ENCODE measurements at regions not wholly inside any gene's neighbourhood (a gene's known extent, or its start where the extent isn't known, plus 50 kb on each side); places are given as distances from the start of the nearest gene placed in this dataset.

GRCh38 chr2:58871469-58872142 lies 630.5 kb upstream of the FANCL start:
- no peak overlapping the region for H3K4me3 ChIP-seq (ENCODE audit: low read depth, low read length)

GRCh38 chr2:58870704-58871103 lies 629.6 kb upstream of the FANCL start:
- H3K4me3 ChIP-seq (ENCODE audit: low read depth, low read length), result no peak overlapping the region

- no peak overlapping the region for H3K4me3 ChIP-seq (ENCODE audit: low read depth, low read length)
Observed at GRCh38 chr2:58866946-58867345, 625.8 kb upstream of the FANCL start.

GRCh38 chr2:58866527-58866926 lies 625.4 kb upstream of the FANCL start:
- no peak overlapping the region for H3K4me3 ChIP-seq (ENCODE audit: low read depth, low read length)

- H3K4me3 ChIP-seq (ENCODE audit: low read depth, low read length), result no peak overlapping the region
Observed at GRCh38 chr2:58866040-58866439, 624.9 kb upstream of the FANCL start.

GRCh38 chr2:58865436-58865835 lies 624.3 kb upstream of the FANCL start:
- no peak overlapping the region for H3K4me3 ChIP-seq (ENCODE audit: low read depth, low read length)

GRCh38 chr2:58862244-58862643 lies 621.1 kb upstream of the FANCL start:
- no peak overlapping the region for H3K4me3 ChIP-seq (ENCODE audit: low read depth, low read length)

GRCh38 chr2:58860586-58860985 lies 619.5 kb upstream of the FANCL start:
- H3K4me3 ChIP-seq (ENCODE audit: low read depth, low read length), result no peak overlapping the region

- no peak overlapping the region for H3K4me3 ChIP-seq (ENCODE audit: low read depth, low read length)
Observed at GRCh38 chr2:58856100-58856499, 615.0 kb upstream of the FANCL start.

GRCh38 chr2:58853420-58853819 lies 612.3 kb upstream of the FANCL start:
- H3K4me3 ChIP-seq (ENCODE audit: low read depth, low read length), result no peak overlapping the region

- no peak overlapping the region for H3K4me3 ChIP-seq (ENCODE audit: low read depth, low read length)
Observed at GRCh38 chr2:58852905-58853304, 611.8 kb upstream of the FANCL start.

GRCh38 chr2:58852243-58852642 lies 611.1 kb upstream of the FANCL start:
- no peak overlapping the region for H3K4me3 ChIP-seq (ENCODE audit: low read depth, low read length)

GRCh38 chr2:58851598-58851997 lies 610.5 kb upstream of the FANCL start:
- no peak overlapping the region for H3K4me3 ChIP-seq (ENCODE audit: low read depth, low read length)

- no peak overlapping the region for H3K4me3 ChIP-seq (ENCODE audit: low read depth, low read length)
Observed at GRCh38 chr2:58845011-58845410, 603.9 kb upstream of the FANCL start.

GRCh38 chr2:58842501-58843155 lies 601.5 kb upstream of the FANCL start:
- no peak overlapping the region for H3K4me3 ChIP-seq (ENCODE audit: low read depth, low read length)

- no peak overlapping the region for H3K4me3 ChIP-seq (ENCODE audit: low read depth, low read length)
Observed at GRCh38 chr2:58834404-58834803, 593.3 kb upstream of the FANCL start.

- no peak overlapping the region for H3K4me3 ChIP-seq (ENCODE audit: low read depth, low read length)
Observed at GRCh38 chr2:58826795-58827194, 585.7 kb upstream of the FANCL start.

- no peak overlapping the region for H3K4me3 ChIP-seq (ENCODE audit: low read depth, low read length)
Observed at GRCh38 chr2:58812771-58813344, 571.7 kb upstream of the FANCL start.

GRCh38 chr2:58805126-58805525 lies 564.0 kb upstream of the FANCL start:
- H3K4me3 ChIP-seq (ENCODE audit: low read depth, low read length), result no peak overlapping the region

- H3K4me3 ChIP-seq (ENCODE audit: low read depth, low read length), result no peak overlapping the region
Observed at GRCh38 chr2:58803192-58803591, 562.1 kb upstream of the FANCL start.

- H3K4me3 ChIP-seq (ENCODE audit: low read depth, low read length), result no peak overlapping the region
Observed at GRCh38 chr2:58800881-58801280, 559.8 kb upstream of the FANCL start.

- no peak overlapping the region for H3K4me3 ChIP-seq (ENCODE audit: low read depth, low read length)
Observed at GRCh38 chr2:58798676-58799208, 557.6 kb upstream of the FANCL start.
